IPS-20b (cell line): ENCODE measurements at regions not wholly inside any gene's neighbourhood (a gene's known extent, or its start where the extent isn't known, plus 50 kb on each side); places are given as distances from the start of the nearest gene placed in this dataset.

Experiments
- H3K27ac ChIP-seq: one replicate; pipeline ENCODE4 v1.5.1; 2013; ENCODE audit warnings: low read length
- H3K27me3 ChIP-seq: 2 replicates; pipeline ENCODE4 v1.6.1; 2013; ENCODE audit warnings: mild to moderate bottlenecking, low read length, inconsistent platforms; ENCODE audit not compliant: insufficient read depth
- H3K36me3 ChIP-seq: 2 replicates; pipeline ENCODE4 v1.6.1; 2013; ENCODE audit warnings: low read depth, mild to moderate bottlenecking, inconsistent platforms, low read length, moderate library complexity; ENCODE audit not compliant: insufficient read depth
- H3K4me1 ChIP-seq: 2 replicates; pipeline ENCODE4 v1.6.1; 2013; ENCODE audit warnings: mild to moderate bottlenecking, control low read depth, inconsistent platforms, low read length, moderate library complexity; ENCODE audit not compliant: insufficient read depth
- H3K4me3 ChIP-seq: 2 replicates; pipeline ENCODE4 v1.5.1; 2013; ENCODE audit warnings: mild to moderate bottlenecking, low read length, inconsistent platforms
- H3K9ac ChIP-seq: 2 replicates; pipeline ENCODE4 v1.6.1; 2013; ENCODE audit warnings: low read depth, mild to moderate bottlenecking, inconsistent platforms, low read length, moderate library complexity
- H3K9me3 ChIP-seq: 2 replicates; pipeline ENCODE4 v1.6.1; 2013; ENCODE audit warnings: mild to moderate bottlenecking, low read depth, low read length, inconsistent platforms; ENCODE audit not compliant: insufficient read depth

- H3K9me3 ChIP-seq, result no peaks in the 10 kb centered on the region
- no peaks in the 10 kb centered on the region for H3K27me3 ChIP-seq
- H3K36me3 ChIP-seq, result no peaks in the 10 kb centered on the region
- no peak overlapping the region for H3K4me3 ChIP-seq
- H3K4me1 ChIP-seq, result no peaks in the 10 kb centered on the region
- no peak overlapping the region for H3K27ac ChIP-seq
- H3K9ac ChIP-seq, result no peak overlapping the region
These were observed 133.8 kb downstream of the TMEM38B start for GRCh38 chr9:105828171-105828570.

- Histone ChIP-seq H3K9ac (no peak overlapping the region), H3K27me3 (no peaks in the 10 kb centered on the region), H3K4me1 (no peaks in the 10 kb centered on the region)
These were observed 134.4 kb downstream of the TMEM38B start for GRCh38 chr9:105828596-105829213.

GRCh38 chr9:105830461-105830860 lies 136.1 kb downstream of the TMEM38B start:
- no peak overlapping the region for H3K4me3 ChIP-seq
- no peak overlapping the region for H3K27ac ChIP-seq
- no peaks in the 10 kb centered on the region for H3K9me3 ChIP-seq
- H3K36me3 ChIP-seq, result no peaks in the 10 kb centered on the region
- H3K4me1 ChIP-seq, result peaks cover 7% of the 10 kb centered on the region; the same call in 1 of the 2 replicates
- no peak overlapping the region for H3K9ac ChIP-seq
- no peaks in the 10 kb centered on the region for H3K27me3 ChIP-seq

More at GRCh38 chr9:105828596-105829213, 134.4 kb downstream of the TMEM38B start:
- Histone ChIP-seq H3K27ac (no peak overlapping the region), H3K36me3 (no peaks in the 10 kb centered on the region), H3K9me3 (no peaks in the 10 kb centered on the region), H3K4me3 (no peak overlapping the region)

- Histone ChIP-seq H3K4me3 (no peak overlapping the region), H3K27me3 (no peaks in the 10 kb centered on the region), H3K27ac (no peak overlapping the region), H3K36me3 (no peaks in the 10 kb centered on the region), H3K9ac (no peak overlapping the region), H3K4me1 (peaks cover 7% of the 10 kb centered on the region; the same call in 1 of the 2 replicates), H3K9me3 (no peaks in the 10 kb centered on the region)
These were observed 137.9 kb downstream of the TMEM38B start for GRCh38 chr9:105832096-105832710.

GRCh38 chr9:105833271-105833975 lies 139.1 kb downstream of the TMEM38B start:
- no peaks in the 10 kb centered on the region for H3K36me3 ChIP-seq
- no peak overlapping the region for H3K27ac ChIP-seq
- H3K9ac ChIP-seq, result no peak overlapping the region
- H3K27me3 ChIP-seq, result no peaks in the 10 kb centered on the region
- no peaks in the 10 kb centered on the region for H3K9me3 ChIP-seq
- peaks cover 7% of the 10 kb centered on the region; the same call in 1 of the 2 replicates for H3K4me1 ChIP-seq
- no peak overlapping the region for H3K4me3 ChIP-seq

- no peaks in the 10 kb centered on the region for H3K27me3 ChIP-seq
- no peak overlapping the region for H3K27ac ChIP-seq
- H3K36me3 ChIP-seq, result no peaks in the 10 kb centered on the region
- no peak overlapping the region for H3K4me3 ChIP-seq
- H3K9me3 ChIP-seq, result no peaks in the 10 kb centered on the region
- peaks cover 7% of the 10 kb centered on the region; the same call in 1 of the 2 replicates for H3K4me1 ChIP-seq
- H3K9ac ChIP-seq, result no peak overlapping the region
These were observed 140.1 kb downstream of the TMEM38B start for GRCh38 chr9:105834404-105834803.

- no peak overlapping the region for H3K27ac ChIP-seq
- H3K4me1 ChIP-seq, result peaks cover 7% of the 10 kb centered on the region; the same call in 1 of the 2 replicates
- no peak overlapping the region for H3K9ac ChIP-seq
- H3K36me3 ChIP-seq, result no peaks in the 10 kb centered on the region
- no peaks in the 10 kb centered on the region for H3K27me3 ChIP-seq
- no peak overlapping the region for H3K4me3 ChIP-seq
- H3K9me3 ChIP-seq, result no peaks in the 10 kb centered on the region
These were observed 141.4 kb downstream of the TMEM38B start for GRCh38 chr9:105835721-105836120.

GRCh38 chr9:105836936-105837660 lies 142.8 kb downstream of the TMEM38B start:
- Histone ChIP-seq H3K27me3 (no peaks in the 10 kb centered on the region), H3K27ac (no peak overlapping the region)

GRCh38 chr9:105841562-105841961 lies 147.2 kb downstream of the TMEM38B start:
- Histone ChIP-seq H3K9me3 (no peaks in the 10 kb centered on the region), H3K9ac (no peak overlapping the region), H3K4me3 (no peak overlapping the region), H3K27ac (no peak overlapping the region), H3K4me1 (no peaks in the 10 kb centered on the region), H3K27me3 (no peaks in the 10 kb centered on the region), H3K36me3 (no peaks in the 10 kb centered on the region)

More at GRCh38 chr9:105836936-105837660, 142.8 kb downstream of the TMEM38B start:
- H3K36me3 ChIP-seq, result no peaks in the 10 kb centered on the region
- H3K4me3 ChIP-seq, result no peak overlapping the region
- H3K9me3 ChIP-seq, result no peaks in the 10 kb centered on the region
- H3K9ac ChIP-seq, result no peak overlapping the region
- peaks cover 7% of the 10 kb centered on the region; the same call in 1 of the 2 replicates for H3K4me1 ChIP-seq

GRCh38 chr9:105842023-105842644 lies 147.8 kb downstream of the TMEM38B start:
- Histone ChIP-seq H3K27ac (no peak overlapping the region), H3K9ac (no peak overlapping the region), H3K9me3 (no peaks in the 10 kb centered on the region), H3K36me3 (no peaks in the 10 kb centered on the region), H3K4me1 (no peaks in the 10 kb centered on the region), H3K4me3 (no peak overlapping the region), H3K27me3 (no peaks in the 10 kb centered on the region)

GRCh38 chr9:105846825-105847224 lies 152.5 kb downstream of the TMEM38B start:
- no peaks in the 10 kb centered on the region for H3K9me3 ChIP-seq
- no peaks in the 10 kb centered on the region for H3K36me3 ChIP-seq
- H3K4me3 ChIP-seq, result no peak overlapping the region
- H3K9ac ChIP-seq, result no peak overlapping the region
- H3K27ac ChIP-seq, result no peak overlapping the region
- no peaks in the 10 kb centered on the region for H3K27me3 ChIP-seq
- no peaks in the 10 kb centered on the region for H3K4me1 ChIP-seq
